RWPE1 (cell line): ENCODE measurements at regions not wholly inside any gene's neighbourhood (a gene's known extent, or its start where the extent isn't known, plus 50 kb on each side); places are given as distances from the start of the nearest gene placed in this dataset.

Source experiments
- CTCF ChIA-PET: fragments of 350-600 bp; sonication (Branson Sonifier 250); formaldehyde crosslinking; extraction: SDS; loops from one replicate; lab custom pipeline; 2021; lab: Yijun Ruan, JAX
- POLR2A ChIA-PET: fragments of 400-600 bp; formaldehyde crosslinking; extraction: SDS; loops from one replicate; lab custom pipeline; 2020; ENCODE audit warnings: antibody characterized with exemption; ENCODE audit not compliant: low non-redundant PET; lab: Yijun Ruan, JAX
- DNase-seq: peaks from one replicate; pipeline ENCODE4 v3.0.0; 2012; ENCODE audit warnings: low spot score
- H3K27ac ChIP-seq: fragments of 450-650 bp; 2 replicates; pipeline ENCODE4 v1.5.1; 2017
- CTCF ChIP-seq: fragments of 450-650 bp; conservative IDR thresholded peaks from 2 replicates; pipeline ENCODE4 v1.5.1; 2017; ENCODE audit warnings: low read depth, mild to moderate bottlenecking

DNA sequence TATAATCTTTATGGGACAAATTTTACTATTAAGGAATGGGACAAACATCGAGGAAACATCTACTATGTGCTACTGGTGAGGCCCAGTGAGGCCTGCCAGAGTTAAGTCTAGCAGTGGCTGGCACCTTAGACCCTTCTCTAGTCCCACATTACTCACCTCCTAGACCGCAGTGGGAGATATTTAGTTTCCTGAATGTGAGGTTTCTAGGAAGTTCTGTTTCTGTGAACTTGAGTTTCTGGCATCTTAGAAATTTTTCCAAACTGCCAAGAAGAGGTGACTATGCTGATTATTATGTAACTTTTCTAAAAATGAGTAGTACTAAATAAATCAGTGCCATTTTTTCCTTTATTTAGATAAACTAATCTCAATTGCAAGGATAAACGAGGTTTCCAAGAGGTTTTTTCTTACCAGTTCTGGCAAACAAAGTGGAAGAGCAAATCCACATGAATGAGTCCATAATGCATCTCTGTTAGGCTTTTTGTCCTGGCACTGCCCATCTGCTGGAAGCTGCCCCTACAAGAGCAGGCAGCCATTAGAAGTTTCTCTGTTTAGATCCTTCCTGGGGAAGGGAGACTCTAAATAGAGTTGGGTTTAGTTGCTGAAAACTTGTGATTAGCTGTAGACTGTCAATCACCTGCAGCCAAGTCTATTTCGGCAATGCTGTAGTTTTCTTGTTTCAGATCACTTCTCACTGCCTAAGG, 348.7 kb downstream of the MAN2A1 start:
- ChIA-PET CTCF (no interaction called here), POLR2A (no interaction called here)
- DNase-seq = no peak
- TF ChIP-seq CTCF = no peak
- no peak overlapping the region for H3K27ac ChIP-seq

GRCh38 chr5:110040178-110040577, 350.5 kb downstream of the MAN2A1 start:
- POLR2A ChIA-PET = no interaction called here
- no peak overlapping the region for H3K27ac ChIP-seq
- CTCF ChIA-PET = no interaction called here
- TF ChIP-seq CTCF = no peak
- DNase-seq = no peak

DNA sequence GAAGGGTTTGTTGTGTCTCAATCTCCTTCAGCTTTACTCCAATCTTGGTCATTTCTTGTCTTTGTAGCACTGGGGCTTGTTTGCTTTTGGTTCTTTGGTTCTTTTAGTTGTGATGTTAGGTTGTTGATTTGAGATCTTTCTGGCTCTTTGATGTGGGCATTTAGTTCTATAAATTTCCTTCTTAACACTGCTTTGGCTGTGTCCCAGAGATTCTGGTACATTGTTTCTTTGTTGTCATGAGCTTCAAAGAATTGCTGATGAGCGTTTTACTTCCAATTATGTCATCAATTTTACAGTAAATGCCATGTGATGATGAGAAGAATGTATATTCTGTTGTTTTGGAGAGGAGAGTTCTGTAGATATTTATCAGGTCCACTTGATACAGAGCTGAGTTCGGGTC, 353.3 kb downstream of the MAN2A1 start:
- ChIA-PET POLR2A (no interaction called here), CTCF (interaction anchor here (0.5 kb wide), 1 partner anchor 357 kb away, joined by 3 read pairs; no protein-coding TSS in a partner anchor)
- no peak overlapping the region for H3K27ac ChIP-seq
- TF ChIP-seq CTCF = no peak
- DNase-seq = no peak

- H3K27ac ChIP-seq = no peak overlapping the region
- ChIA-PET CTCF (interaction anchor here (0.6 to 0.9 kb wide), 3 partner anchors 67 to 290 kb away, joined by 3 to 5 read pairs (median 3); no protein-coding TSS in a partner anchor), POLR2A (no interaction called here)
- DNase-seq = no peak
- TF ChIP-seq CTCF = no peak
These were observed 355.4 kb downstream of the MAN2A1 start for GRCh38 chr5:110045158-110045557.

- ChIA-PET CTCF (interaction anchor here (0.6 kb wide), 1 partner anchor 65 kb away, joined by 3 read pairs; no protein-coding TSS in a partner anchor), POLR2A (no interaction called here)
These were observed 358.8 kb downstream of the MAN2A1 start for GRCh38 chr5:110048491-110048890.

DNA sequence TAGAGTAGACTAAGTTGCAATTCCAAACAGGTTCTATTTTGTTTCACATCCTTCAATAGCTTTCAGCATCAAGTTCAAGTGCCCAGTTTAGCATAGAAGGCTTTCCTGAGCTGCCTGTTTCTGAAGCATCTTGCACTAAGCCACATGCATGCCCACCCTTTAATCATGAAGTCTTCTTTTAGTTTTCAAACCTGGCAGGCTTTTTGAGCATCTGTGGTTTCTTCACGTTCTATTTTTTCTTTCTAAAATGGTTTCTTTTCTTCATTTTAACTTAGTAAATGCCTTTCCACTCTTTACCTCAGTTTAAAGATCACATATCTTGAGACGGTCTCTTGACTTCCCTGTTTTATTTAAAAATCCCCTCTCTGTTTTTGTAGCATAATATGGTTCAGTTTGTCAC, 360.1 kb downstream of the MAN2A1 start:
- POLR2A ChIA-PET = no interaction called here
- no peak overlapping the region for H3K27ac ChIP-seq
- no peak for TF ChIP-seq CTCF
- DNase-seq = no peak
- CTCF ChIA-PET = no interaction called here

More at GRCh38 chr5:110048491-110048890, 358.8 kb downstream of the MAN2A1 start:
- no peak for TF ChIP-seq CTCF
- no peak for DNase-seq
- H3K27ac ChIP-seq = no peak overlapping the region
